Fibroblast of mammary gland (primary cell): ENCODE measurements at regions not wholly inside any gene's neighbourhood (a gene's known extent, or its start where the extent isn't known, plus 50 kb on each side); places are given as distances from the start of the nearest gene placed in this dataset.

Experiments
- DNase-seq: peaks from one replicate; pipeline ENCODE4 v3.0.0-alpha.2; 2010; ENCODE audit warnings: low read depth
- H3K4me3 ChIP-seq: 2 replicates; pipeline ENCODE4 v1.5.1; 2011; ENCODE audit warnings: low read depth, mild to moderate bottlenecking, low read length, moderate library complexity; ENCODE audit not compliant: control insufficient read depth
- CTCF ChIP-seq: conservative IDR thresholded peaks from 2 replicates; pipeline ENCODE4 v1.5.1; 2011; ENCODE audit warnings: low read depth, low read length, inconsistent platforms; ENCODE audit not compliant: control insufficient read depth, insufficient read depth

DNA sequence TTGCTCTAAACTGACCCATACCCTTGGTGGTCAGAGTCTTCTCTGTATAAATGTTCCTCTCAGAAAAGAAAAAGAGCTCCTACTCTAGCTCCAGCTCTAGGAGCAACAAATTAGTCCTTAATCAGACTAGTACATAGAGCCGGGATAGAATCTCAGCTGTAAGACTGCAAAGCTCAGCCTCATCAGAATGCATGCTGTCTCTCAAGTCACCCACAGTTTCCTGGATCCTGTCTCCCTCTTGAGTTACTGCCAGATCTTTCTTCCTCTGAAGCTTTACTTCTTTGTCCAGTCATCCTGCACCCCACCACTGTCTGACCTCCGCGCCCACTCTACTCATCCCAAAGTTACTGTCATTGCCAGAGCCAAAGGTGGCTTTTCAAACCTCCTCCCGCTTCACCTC, 139.3 kb upstream of the PRMT8 start:
- no peak for DNase-seq
- no peak for TF ChIP-seq CTCF
- H3K4me3 ChIP-seq: no peak overlapping the region

GRCh38 chr12:3352230-3352629, 138.8 kb upstream of the PRMT8 start:
- H3K4me3 ChIP-seq: no peak overlapping the region
- TF ChIP-seq CTCF: no peak
- DNase-seq: no peak

- H3K4me3 ChIP-seq: no peak overlapping the region
- DNase-seq: no peak
- TF ChIP-seq CTCF: no peak
Observed at GRCh38 chr12:3353621-3354020, 137.4 kb upstream of the PRMT8 start.

DNA sequence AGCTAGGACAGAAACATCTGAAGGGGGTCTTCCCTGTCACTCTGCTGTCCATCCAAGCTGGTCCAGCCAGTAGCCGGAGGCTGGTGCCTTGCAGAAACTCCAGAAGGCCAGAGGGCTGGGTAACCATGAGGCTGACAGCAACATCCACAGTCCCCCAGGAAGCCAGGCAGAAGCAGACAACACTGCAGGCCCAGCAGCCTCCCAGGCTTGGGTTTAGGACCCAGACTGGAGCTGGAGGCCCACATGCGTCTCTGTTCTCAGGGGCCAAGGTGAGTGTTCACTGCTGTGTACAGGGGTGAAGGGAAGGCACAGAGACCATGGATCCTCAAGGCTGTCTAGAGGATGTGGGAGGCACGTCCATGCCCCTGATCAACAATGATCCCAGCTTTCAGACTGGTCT, 136.4 kb upstream of the PRMT8 start:
- DNase-seq: no peak
- TF ChIP-seq CTCF: no peak
- no peak overlapping the region for H3K4me3 ChIP-seq

- no peak for DNase-seq
- H3K4me3 ChIP-seq: no peak overlapping the region
- no peak for TF ChIP-seq CTCF
Observed at GRCh38 chr12:3355378-3355900, 135.6 kb upstream of the PRMT8 start.

GRCh38 chr12:3357950-3358525, 133.0 kb upstream of the PRMT8 start:
- TF ChIP-seq CTCF: no peak
- no peak overlapping the region for H3K4me3 ChIP-seq
- DNase-seq: no peak

- H3K4me3 ChIP-seq: no peak overlapping the region
- no peak for DNase-seq
- TF ChIP-seq CTCF: no peak
Observed at GRCh38 chr12:3359478-3359877, 131.5 kb upstream of the PRMT8 start.
